ENCODE measurements at regions not wholly inside any gene's neighbourhood (a gene's known extent, or its start where the extent isn't known, plus 50 kb on each side); places are given as distances from the start of the nearest gene placed in this dataset.

DNA sequence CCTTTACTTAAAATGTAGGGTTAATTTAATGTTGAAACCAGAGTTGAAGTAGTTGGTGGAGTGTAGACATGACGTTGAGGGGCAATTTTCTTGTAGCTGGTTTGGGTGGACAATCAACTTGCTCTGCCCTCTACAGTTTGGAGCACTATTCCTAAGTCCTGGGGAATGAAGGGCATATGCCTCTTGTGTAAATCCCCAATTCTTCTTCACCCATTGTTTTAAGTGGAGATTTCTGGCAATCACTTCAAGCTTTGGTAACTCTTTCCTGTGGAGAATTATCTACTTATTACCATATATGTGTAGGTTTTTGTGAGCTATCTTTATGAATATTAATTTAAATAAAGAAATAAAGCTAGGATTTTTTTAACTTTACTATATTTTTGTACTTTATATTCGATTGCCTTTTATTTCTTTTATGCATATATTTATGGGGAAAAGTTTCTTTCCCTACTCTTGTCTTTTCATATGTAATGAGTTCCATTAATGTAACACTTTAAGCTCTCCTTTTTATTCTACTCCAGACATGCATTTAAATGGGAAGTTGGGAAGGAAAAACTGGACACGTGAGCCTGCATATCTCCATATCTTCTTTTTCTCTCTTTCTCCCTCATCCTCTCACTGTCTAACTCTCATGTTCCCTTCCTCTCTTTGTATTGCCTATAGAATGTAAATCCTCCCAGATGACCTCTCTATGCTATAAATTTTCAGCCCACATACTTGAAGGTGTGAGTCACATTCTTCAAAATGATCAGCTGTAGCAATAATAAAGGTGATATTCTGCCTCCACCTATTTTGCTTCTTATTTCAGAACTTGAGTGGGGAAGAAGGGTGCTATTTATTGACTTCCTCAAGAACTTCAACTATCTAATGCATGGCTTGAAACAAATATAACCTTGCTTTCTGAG is 276.7 kb downstream of the PTPRC start:
- TF ChIP-seq CTCF (IDR thresholded peaks at IDR 0.05) (no peak), POLR2A (IDR thresholded peaks at IDR 0.05; ENCODE audit: low read depth) (no peak)
